D721Med (cell line): ENCODE measurements at regions not wholly inside any gene's neighbourhood (a gene's known extent, or its start where the extent isn't known, plus 50 kb on each side); places are given as distances from the start of the nearest gene placed in this dataset.

Experiments
- DNase-seq: peaks from one replicate; pipeline ENCODE4 v3.0.0; 2011; ENCODE audit warnings: low spot score; ENCODE audit not compliant: insufficient read length
- FAIRE-seq: peaks from 2 replicates; lab custom pipeline; 2011; peaks lifted over from hg19 to GRCh38; lab: Jason Lieb, UNC
- CTCF ChIP-seq: IDR thresholded peaks from 2 replicates; pipeline ENCODE4 v1.5.1; 2012; ENCODE audit warnings: mild to moderate bottlenecking, control low read depth; ENCODE audit not compliant: insufficient read depth; ENCODE audit errors: missing control alignments

DNA sequence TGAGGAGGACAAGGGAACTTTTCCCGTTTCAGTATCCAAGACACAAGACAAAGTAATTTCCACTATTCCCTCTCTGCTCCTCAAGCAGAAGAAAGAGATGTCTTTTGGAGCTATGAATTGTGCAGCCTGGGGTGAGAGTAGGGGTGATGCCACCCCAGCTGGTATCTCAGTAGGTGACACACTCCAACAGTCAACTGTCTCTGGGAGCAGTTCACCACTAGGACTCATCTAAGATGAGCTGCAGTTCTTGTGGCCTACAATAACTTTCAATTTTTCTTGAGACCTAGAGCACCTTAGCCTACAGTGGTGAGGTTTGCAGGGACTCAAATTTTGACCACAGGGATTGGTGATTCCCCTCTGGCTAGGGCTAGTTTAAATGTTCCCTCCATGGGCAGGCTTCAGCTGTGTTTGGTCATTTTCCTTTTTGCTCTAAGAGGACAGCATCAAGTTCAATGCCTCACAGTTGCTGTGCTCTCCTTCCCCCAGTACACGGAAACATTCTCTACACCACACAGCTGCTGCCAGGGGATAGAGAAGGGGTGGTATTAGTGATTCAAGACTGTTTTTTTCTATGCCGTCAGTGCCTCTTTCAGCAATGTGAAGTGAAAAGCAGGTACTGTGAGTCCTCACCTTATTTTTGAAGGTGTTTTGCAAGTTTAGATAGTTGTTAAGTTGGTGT, 278.6 kb upstream of the RORB start:
- FAIRE-seq (no peak), DNase-seq (no peak)
- no peak for TF ChIP-seq CTCF

- TF ChIP-seq CTCF = no peak
- DNase-seq (no peak), FAIRE-seq (no peak)
Measured at GRCh38 chr9:74220327-74220726, 276.8 kb upstream of the RORB start.

DNA sequence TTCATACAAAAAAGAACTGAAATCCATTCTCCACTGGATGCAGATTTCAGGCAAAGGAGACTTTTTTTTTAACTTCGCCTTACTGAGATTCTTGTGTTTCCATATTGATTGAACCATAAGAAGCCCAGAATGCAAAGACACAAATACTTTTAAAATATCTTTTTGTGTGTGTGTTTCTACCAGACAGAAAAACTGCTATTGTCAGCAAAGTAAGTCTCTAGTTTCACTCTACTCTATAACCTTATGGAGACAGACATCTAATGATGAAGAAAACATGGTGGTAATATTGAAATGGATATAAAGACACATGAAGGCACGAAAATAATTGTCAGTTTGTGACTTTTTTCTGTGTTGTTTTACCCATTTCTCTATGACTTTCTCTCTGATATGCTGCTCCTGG, 260.3 kb upstream of the RORB start:
- DNase-seq (no peak), FAIRE-seq (no peak)
- TF ChIP-seq CTCF = no peak

DNA sequence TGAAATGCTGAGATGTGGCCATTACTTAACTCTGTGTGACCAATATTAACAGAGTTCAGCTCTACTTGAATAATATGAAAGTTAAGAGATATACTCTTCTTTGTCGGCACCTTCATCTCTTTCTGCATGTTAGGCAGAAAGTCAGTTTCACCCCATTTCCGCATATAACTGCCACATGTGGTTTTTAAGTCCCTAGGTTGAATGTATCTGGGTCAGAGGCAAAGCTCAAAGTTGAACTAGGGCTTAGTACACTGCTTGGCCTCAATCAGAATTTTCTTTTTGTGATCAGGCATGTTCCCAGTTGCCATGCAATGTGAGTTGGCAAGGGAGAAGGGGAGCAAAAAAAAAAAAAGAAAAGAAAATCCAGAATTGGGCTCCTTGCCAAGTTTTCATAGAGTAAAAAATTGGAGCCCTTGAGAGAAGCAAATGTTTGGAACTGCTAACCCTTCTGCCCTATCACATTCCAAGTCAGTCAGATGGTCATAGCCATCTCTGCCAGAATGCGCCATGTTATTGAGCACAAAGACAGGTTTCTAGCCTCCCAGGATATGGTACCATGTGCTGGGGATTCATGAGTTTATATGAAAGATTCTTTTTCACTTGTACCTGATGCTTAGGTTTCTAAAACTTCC, 251.2 kb upstream of the RORB start:
- FAIRE-seq (no peak), DNase-seq (no peak)
- TF ChIP-seq CTCF = no peak

GRCh38 chr9:74255489-74255984, 241.6 kb upstream of the RORB start:
- no peak for TF ChIP-seq CTCF
- DNase-seq = no peak
- FAIRE-seq = no peak

DNA sequence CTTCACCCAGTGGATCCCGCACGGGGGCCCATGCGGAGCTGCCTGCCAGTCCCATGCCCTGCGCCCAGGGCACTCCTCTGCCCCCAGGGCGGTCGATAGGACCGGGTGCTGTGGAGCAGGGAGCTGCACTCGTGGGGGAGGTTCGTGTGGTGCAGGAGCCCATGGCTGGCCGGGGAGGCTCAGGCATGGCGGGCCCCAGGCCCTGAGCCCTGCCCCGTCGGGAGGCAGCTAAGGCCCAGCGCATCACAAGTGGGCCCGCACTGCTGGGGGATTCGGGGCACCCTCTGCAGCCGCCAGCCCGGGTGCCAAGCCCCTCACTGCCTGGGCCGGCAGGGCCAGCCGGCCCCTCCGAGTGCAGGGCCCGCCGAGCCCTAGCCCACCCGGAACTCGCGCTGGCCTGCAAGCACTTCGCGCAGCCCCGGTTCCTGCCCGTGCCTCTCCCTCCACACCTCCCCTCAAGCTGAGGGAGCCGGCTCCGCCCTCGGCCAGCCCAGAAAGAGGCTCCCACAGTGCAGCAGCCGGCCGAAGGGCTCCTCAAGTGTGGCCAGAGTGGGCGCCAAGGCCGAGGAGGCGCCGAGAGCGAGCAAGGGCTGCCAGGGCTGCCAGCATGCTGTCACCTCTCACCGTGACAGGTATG, 221.1 kb upstream of the RORB start:
- no peak for TF ChIP-seq CTCF
- FAIRE-seq (no peak), DNase-seq (no peak)
